ENCODE measurements at regions not wholly inside any gene's neighbourhood (a gene's known extent, or its start where the extent isn't known, plus 50 kb on each side); places are given as distances from the start of the nearest gene placed in this dataset.

DNA sequence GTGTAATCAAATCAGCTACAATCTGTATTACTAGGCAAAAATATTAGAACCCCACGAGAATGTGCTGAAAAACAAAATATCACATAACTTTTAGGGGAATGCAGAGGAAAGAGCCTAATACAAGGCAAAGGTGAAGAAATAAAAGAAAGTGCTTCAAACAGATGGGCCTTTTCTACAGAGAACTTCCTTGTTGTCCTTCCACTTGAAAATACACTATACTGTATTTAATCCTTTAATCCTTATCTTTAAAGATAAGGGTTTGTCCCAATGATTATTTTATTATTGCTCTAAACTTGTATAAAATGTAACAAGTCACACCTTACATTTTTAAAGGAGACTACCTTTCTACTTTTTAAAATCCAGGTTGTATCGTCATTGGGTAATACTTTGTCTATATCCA is 296.5 kb downstream of the NDFIP2 start:
- CTCF ChIA-PET: interaction anchor here (1.0 to 1.7 kb wide), 2 partner anchors 218 to 564 kb away, joined by 3 to 6 read pairs; partner anchors contain the start of gene SPRY2
- ATAC-seq (no peak), FAIRE-seq (no peak), DNase-seq (ENCODE audit: low read depth, low spot score) (no peak)
- POLR2A ChIA-PET: no interaction called here
- no peaks in the 10 kb centered on the region for H3K36me3 ChIP-seq (ENCODE audit: control insufficient read depth in 2 of 2, insufficient read depth in 2 of 2, low read length in 1 of 2)
- H3K4me2 ChIP-seq (ENCODE audit: control insufficient read depth, insufficient read depth): no peak overlapping the region
- in situ Hi-C loops (cut with MboI) (no loop called here), intact Hi-C loops (cut with micrococcal nuclease; ENCODE audit: unreplicated experiment) (loop anchor here (2.0 to 10.0 kb wide), 5 partner anchors 225 to 1237 kb away; partner anchors contain the start of gene SPRY2)
- H3K4me3 ChIP-seq: no peak overlapping the region
- H3K4me1 ChIP-seq (ENCODE audit: control insufficient read depth, insufficient read depth, low read length): no peaks in the 10 kb centered on the region
- no peak for TF ChIP-seq SIN3A (IDR thresholded peaks at IDR 0.05; ENCODE audit: low read depth, low read length)
- 21% methylated on average over 2 of the region's 2 CpGs for WGBS (ENCODE audit: insufficient coverage, insufficient replicate concordance, low lambda C conversion rate, missing lambda C conversion rate)
- SMC1A ChIA-PET (ENCODE audit: uncharacterized antibody, unreplicated experiment): interaction anchor here (2.0 kb wide), 1 partner anchor 558 kb away, joined by 7 read pairs; no protein-coding TSS in a partner anchor
- no peak overlapping the region for H2AFZ ChIP-seq (ENCODE audit: control insufficient read depth, low read depth, low read length)
- no peak overlapping the region for H3K27ac ChIP-seq (ENCODE audit: control insufficient read depth, insufficient read depth)
- H3K79me2 ChIP-seq (ENCODE audit: control insufficient read depth, insufficient read depth, low read length): no peaks in the 10 kb centered on the region
- H3K9ac ChIP-seq (ENCODE audit: control insufficient read depth, insufficient read depth, low read length): no peak overlapping the region
- no peaks in the 10 kb centered on the region for H3K9me3 ChIP-seq (replicated peaks; ENCODE audit: control insufficient read depth, insufficient read depth, low read length)
- no TSS peak for BruUV-seq (replicated peaks)
- no peaks in the 10 kb centered on the region for H4K20me1 ChIP-seq (ENCODE audit: control insufficient read depth, insufficient read depth)
- RAD21 ChIA-PET (ENCODE audit: unreplicated experiment): interaction anchor here (1.2 to 3.6 kb wide), 3 partner anchors 34 to 563 kb away, joined by 3 to 29 read pairs (median 13); partner anchors contain the start of gene SPRY2
- no peaks in the 10 kb centered on the region for H3K27me3 ChIP-seq (replicated peaks in 1 of 2; ENCODE audit: control insufficient read depth in 2 of 2, insufficient read depth in 2 of 2, low read length in 1 of 2)

DNA sequence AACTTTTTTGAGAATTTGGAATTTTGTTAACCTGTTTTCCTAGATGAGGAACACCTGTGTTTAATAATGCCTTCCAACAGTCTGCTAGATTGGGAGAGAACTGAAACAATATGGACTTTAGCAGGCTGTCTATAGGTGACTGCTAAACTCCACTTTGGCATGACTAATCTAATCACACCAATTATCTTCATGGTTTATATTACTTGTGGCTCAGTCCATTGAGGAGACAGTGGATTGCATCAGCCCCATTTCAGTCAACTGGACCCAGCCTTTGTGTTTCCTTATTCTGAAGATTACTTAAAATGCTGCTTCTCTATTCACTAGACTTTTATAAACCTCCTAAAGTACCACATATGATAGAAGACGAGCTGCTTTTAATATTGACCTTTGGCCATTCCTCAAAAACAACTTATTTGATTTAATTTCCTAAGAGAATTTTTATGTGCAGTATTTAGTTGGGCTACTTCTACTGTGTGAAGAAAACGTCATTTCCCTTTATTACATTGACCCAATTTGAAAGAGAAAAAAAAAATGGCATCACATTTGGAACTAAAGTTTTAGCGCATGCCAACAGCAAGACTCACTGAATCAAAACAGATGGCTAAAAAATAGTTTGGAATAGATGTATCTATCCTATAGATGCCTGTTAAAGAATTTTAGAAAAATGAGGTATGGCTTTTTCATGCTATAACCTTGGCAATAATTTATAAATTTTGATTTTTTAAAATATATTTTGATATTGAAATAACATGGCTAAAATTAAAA is 295.8 kb downstream of the NDFIP2 start:
- ChIA-PET POLR2A (no interaction called here), CTCF (interaction anchor here (0.6 to 2.9 kb wide), 16 partner anchors 11 to 1275 kb away, joined by 3 to 22 read pairs (median 4); partner anchors contain the start of gene SPRY2), SMC1A (ENCODE audit: uncharacterized antibody, unreplicated experiment) (interaction anchor here (0.6 to 2.6 kb wide), 15 partner anchors 7 to 1241 kb away, joined by 3 to 14 read pairs (median 4); no protein-coding TSS in a partner anchor), RAD21 (ENCODE audit: unreplicated experiment) (interaction anchor here (0.7 to 4.8 kb wide), 10 partner anchors 121 to 1241 kb away, joined by 3 to 31 read pairs (median 5); partner anchors contain the start of gene SPRY2)
- in situ Hi-C loops (cut with MboI): no loop called here
- Histone ChIP-seq H3K79me2 (ENCODE audit: control insufficient read depth, insufficient read depth, low read length) (no peaks in the 10 kb centered on the region), H3K9me3 (replicated peaks; ENCODE audit: control insufficient read depth, insufficient read depth, low read length) (no peaks in the 10 kb centered on the region), H3K36me3 (ENCODE audit: control insufficient read depth in 2 of 2, insufficient read depth in 2 of 2, low read length in 1 of 2) (no peaks in the 10 kb centered on the region), H3K4me1 (ENCODE audit: control insufficient read depth, insufficient read depth, low read length) (no peaks in the 10 kb centered on the region), H3K27me3 (replicated peaks in 1 of 2; ENCODE audit: control insufficient read depth in 2 of 2, insufficient read depth in 2 of 2, low read length in 1 of 2) (no peaks in the 10 kb centered on the region), H3K4me2 (ENCODE audit: control insufficient read depth, insufficient read depth) (no peak overlapping the region), H3K4me3 (no peak overlapping the region), H2AFZ (ENCODE audit: control insufficient read depth, low read depth, low read length) (no peak overlapping the region), H3K27ac (ENCODE audit: control insufficient read depth, insufficient read depth) (no peak overlapping the region), H4K20me1 (ENCODE audit: control insufficient read depth, insufficient read depth) (no peaks in the 10 kb centered on the region), H3K9ac (ENCODE audit: control insufficient read depth, insufficient read depth, low read length) (no peak overlapping the region)
- no peak for DNase-seq (ENCODE audit: low read depth, low spot score)
- no peak for FAIRE-seq
- BruUV-seq (replicated peaks): no TSS peak
- intact Hi-C loops (cut with micrococcal nuclease; ENCODE audit: unreplicated experiment): loop anchor here (2.0 to 10.0 kb wide), 5 partner anchors 226 to 1238 kb away; partner anchors contain the start of gene SPRY2
- 35% methylated on average over 3 of the region's 3 CpGs for WGBS (ENCODE audit: insufficient coverage, insufficient replicate concordance, low lambda C conversion rate, missing lambda C conversion rate)
- peak; percentile 46; the same call in 2 of the 3 replicates for ATAC-seq
- TF ChIP-seq MYB (IDR thresholded peaks at IDR 0.05; ENCODE audit: borderline replicate concordance, low read depth, low read length) (no peak), ATF7 (IDR thresholded peaks at IDR 0.05; ENCODE audit: low read depth) (no peak), YY1 (IDR thresholded peaks at IDR 0.05; ENCODE audit: low read depth, low read length) (no peak), NR2C2 (IDR thresholded peaks at IDR 0.05; ENCODE audit: borderline replicate concordance, control insufficient read depth, insufficient read length, low read depth) (no peak), SMC3 (IDR thresholded peaks at IDR 0.05; ENCODE audit: borderline replicate concordance, low read length) (no peak), SMAD1 (IDR thresholded peaks at IDR 0.05; ENCODE audit: low read depth, partially characterized antibody) (no peak), IKZF1 (conservative IDR thresholded peaks at IDR 0.05) (no peak)
- TF ChIP-seq, protein P1, sequence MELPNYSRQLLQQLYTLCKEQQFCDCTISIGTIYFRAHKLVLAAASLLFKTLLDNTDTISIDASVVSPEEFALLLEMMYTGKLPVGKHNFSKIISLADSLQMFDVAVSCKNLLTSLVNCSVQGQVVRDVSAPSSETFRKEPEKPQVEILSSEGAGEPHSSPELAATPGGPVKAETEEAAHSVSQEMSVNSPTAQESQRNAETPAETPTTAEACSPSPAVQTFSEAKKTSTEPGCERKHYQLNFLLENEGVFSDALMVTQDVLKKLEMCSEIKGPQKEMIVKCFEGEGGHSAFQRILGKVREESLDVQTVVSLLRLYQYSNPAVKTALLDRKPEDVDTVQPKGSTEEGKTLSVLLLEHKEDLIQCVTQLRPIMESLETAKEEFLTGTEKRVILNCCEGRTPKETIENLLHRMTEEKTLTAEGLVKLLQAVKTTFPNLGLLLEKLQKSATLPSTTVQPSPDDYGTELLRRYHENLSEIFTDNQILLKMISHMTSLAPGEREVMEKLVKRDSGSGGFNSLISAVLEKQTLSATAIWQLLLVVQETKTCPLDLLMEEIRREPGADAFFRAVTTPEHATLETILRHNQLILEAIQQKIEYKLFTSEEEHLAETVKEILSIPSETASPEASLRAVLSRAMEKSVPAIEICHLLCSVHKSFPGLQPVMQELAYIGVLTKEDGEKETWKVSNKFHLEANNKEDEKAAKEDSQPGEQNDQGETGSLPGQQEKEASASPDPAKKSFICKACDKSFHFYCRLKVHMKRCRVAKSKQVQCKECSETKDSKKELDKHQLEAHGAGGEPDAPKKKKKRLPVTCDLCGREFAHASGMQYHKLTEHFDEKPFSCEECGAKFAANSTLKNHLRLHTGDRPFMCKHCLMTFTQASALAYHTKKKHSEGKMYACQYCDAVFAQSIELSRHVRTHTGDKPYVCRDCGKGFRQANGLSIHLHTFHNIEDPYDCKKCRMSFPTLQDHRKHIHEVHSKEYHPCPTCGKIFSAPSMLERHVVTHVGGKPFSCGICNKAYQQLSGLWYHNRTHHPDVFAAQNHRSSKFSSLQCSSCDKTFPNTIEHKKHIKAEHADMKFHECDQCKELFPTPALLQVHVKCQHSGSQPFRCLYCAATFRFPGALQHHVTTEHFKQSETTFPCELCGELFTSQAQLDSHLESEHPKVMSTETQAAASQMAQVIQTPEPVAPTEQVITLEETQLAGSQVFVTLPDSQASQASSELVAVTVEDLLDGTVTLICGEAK (IDR thresholded peaks at IDR 0.05; ENCODE audit: borderline replicate concordance): no peak

Data from GM12878 (cell line).